Coronary artery (tissue), 2 donors: ENCODE measurements at regions not wholly inside any gene's neighbourhood (a gene's known extent, or its start where the extent isn't known, plus 50 kb on each side); places are given as distances from the start of the nearest gene placed in this dataset.

Source experiments
- DNase-seq: peaks from one replicate; pipeline ENCODE4 v3.0.0-alpha.2; 2017; ENCODE audit warnings: low spot score
- H3K27ac ChIP-seq, 2 donors: fragments of 200-600 bp; sonication (generic); one replicate each; pipeline ENCODE4 v1.5.1; 2016 to 2019
- H3K4me3 ChIP-seq: fragments of 200-600 bp; sonication (generic); 2 replicates; pipeline ENCODE4 v1.5.1; 2016; ENCODE audit warnings: mild to moderate bottlenecking, moderate library complexity
- CTCF ChIP-seq: fragments of 200-600 bp; sonication (generic); IDR thresholded peaks from one replicate; pipeline ENCODE4 v1.5.1; 2019; ENCODE audit warnings: antibody characterized with exemption

- H3K27ac ChIP-seq = no peak overlapping the region
- DNase-seq = no peak
- TF ChIP-seq CTCF = no peak
- no peak overlapping the region for H3K4me3 ChIP-seq
Observed at GRCh38 chr4:54152846-54153600, 53.1 kb downstream of the GSX2 start.

GRCh38 chr4:54155936-54156335 is 56.0 kb downstream of the GSX2 start:
- TF ChIP-seq CTCF = no peak
- Histone ChIP-seq H3K27ac (no peak overlapping the region), H3K4me3 (no peak overlapping the region)
- DNase-seq = no peak

- Histone ChIP-seq H3K4me3 (no peak overlapping the region), H3K27ac (no peak overlapping the region)
- DNase-seq = no peak
- TF ChIP-seq CTCF = no peak
Observed at GRCh38 chr4:54157606-54158005, 57.6 kb downstream of the GSX2 start.

DNA sequence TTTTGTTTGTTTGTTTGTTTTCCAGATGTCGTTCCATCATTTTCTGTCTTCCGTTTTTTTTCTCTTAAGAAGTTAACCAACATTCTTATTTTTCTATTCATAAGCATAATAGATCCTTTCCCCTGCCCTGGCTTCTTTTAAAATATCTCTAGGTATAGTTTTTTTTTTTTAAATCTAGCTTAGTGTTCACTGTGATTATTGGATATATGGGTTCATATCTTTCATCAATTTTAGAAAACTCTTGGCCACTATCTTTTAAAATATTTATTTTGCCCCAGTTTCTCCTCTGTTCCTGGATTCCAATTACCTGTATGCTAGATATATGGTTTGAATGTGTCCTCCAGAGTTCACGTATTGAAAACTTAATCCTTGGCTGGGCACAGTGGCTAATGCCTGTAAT is 59.6 kb downstream of the GSX2 start:
- H3K4me3 ChIP-seq = no peak overlapping the region

GRCh38 chr4:54165011-54165410 is 64.1 kb upstream of the PDGFRA start:
- H3K27ac ChIP-seq = peak overlapping the region in 1 of 2 donors; percentile 4
- TF ChIP-seq CTCF = no peak

More for the DNA sequence above, 59.6 kb downstream of the GSX2 start:
- no peak for TF ChIP-seq CTCF
- DNase-seq = no peak
- no peak overlapping the region for H3K27ac ChIP-seq

DNA sequence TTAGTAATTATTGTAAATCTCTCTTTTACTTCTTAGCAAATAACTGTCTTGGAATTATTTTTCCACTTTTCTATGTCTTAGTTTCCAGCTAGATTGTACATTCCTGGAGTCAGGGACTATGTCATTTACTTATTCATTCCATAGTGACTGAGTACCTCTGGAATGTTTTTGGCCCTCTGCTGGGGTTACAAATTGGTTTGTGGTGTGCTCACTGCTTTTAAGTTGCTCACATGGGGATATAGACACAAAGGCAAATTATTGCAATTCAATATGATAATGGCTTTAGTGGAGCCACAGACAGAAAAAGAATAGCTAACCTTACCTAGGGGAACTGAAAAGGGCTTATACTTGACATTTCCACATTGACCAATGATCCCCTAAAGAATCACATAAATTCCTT is 63.7 kb upstream of the PDGFRA start:
- peak overlapping the region in 1 of 2 donors; percentile 57 for H3K27ac ChIP-seq
- H3K4me3 ChIP-seq = no peak overlapping the region
- DNase-seq = no peak
- TF ChIP-seq CTCF = no peak

More at GRCh38 chr4:54165011-54165410, 64.1 kb upstream of the PDGFRA start:
- H3K4me3 ChIP-seq = no peak overlapping the region
- DNase-seq = no peak

- H3K4me3 ChIP-seq = no peak overlapping the region
- H3K27ac ChIP-seq = no peak overlapping the region
- TF ChIP-seq CTCF = no peak
- no peak for DNase-seq
Observed at GRCh38 chr4:54167508-54167907, 61.6 kb upstream of the PDGFRA start.
